ENCODE measurements at regions not wholly inside any gene's neighbourhood (a gene's known extent, or its start where the extent isn't known, plus 50 kb on each side); places are given as distances from the start of the nearest gene placed in this dataset.

DNA sequence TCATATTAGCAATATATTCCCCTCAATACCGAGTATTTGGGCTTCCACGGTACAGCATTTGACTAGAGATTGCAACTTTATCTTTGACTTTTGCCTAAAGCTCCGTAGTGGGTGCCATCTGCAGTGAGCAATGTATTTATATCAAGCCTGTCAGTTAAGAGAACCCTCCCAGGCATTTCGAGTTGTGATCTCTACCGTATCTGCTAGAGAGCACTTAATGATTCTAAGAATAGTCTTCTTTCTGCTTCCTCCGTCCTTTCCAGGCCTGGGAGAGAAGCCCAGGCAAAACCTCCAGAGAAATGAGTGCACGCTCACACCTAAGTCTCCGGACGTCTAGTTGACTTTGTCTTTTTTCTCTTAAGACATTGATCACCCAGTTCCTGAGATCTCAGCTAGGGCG lies 210.6 kb downstream of the KLF6 start:
- ChIA-PET CTCF (no interaction called here), POLR2A (ENCODE audit: low non-redundant PET) (no interaction called here)
- Histone ChIP-seq H3K4me1 (ENCODE audit: insufficient read depth, low read length, poor library complexity, severe bottlenecking) (peaks cover 3% of the 10 kb centered on the region), H3K27ac (ENCODE audit: low read depth, low read length, poor library complexity, severe bottlenecking) (no peak overlapping the region), H3K36me3 (ENCODE audit: insufficient read depth, low read length, poor library complexity, severe bottlenecking) (no peaks in the 10 kb centered on the region), H3K9me3 (ENCODE audit: low read depth, low read length, poor library complexity, severe bottlenecking) (no peaks in the 10 kb centered on the region), H3K4me3 (ENCODE audit: low read depth, low read length, poor library complexity, severe bottlenecking) (no peak overlapping the region), H3K27me3 (replicated peaks; ENCODE audit: insufficient read depth, low read depth, low read length, poor library complexity) (no peaks in the 10 kb centered on the region)
- DNase-seq (ENCODE audit: low spot score) = no peak
- intact Hi-C loops (cut with micrococcal nuclease; ENCODE audit: unreplicated experiment) = no loop called here
- BruUV-seq (replicated peaks) = no TSS peak
- TF ChIP-seq EZH2 (IDR thresholded peaks at IDR 0.05; ENCODE audit: borderline replicate concordance, low read depth, low read length, poor library complexity, severe bottlenecking) = no peak
- TF ChIP-seq, protein P1, sequence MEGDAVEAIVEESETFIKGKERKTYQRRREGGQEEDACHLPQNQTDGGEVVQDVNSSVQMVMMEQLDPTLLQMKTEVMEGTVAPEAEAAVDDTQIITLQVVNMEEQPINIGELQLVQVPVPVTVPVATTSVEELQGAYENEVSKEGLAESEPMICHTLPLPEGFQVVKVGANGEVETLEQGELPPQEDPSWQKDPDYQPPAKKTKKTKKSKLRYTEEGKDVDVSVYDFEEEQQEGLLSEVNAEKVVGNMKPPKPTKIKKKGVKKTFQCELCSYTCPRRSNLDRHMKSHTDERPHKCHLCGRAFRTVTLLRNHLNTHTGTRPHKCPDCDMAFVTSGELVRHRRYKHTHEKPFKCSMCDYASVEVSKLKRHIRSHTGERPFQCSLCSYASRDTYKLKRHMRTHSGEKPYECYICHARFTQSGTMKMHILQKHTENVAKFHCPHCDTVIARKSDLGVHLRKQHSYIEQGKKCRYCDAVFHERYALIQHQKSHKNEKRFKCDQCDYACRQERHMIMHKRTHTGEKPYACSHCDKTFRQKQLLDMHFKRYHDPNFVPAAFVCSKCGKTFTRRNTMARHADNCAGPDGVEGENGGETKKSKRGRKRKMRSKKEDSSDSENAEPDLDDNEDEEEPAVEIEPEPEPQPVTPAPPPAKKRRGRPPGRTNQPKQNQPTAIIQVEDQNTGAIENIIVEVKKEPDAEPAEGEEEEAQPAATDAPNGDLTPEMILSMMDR (conservative IDR thresholded peaks at IDR 0.05; ENCODE audit: low read depth, low read length) = no peak

DNA sequence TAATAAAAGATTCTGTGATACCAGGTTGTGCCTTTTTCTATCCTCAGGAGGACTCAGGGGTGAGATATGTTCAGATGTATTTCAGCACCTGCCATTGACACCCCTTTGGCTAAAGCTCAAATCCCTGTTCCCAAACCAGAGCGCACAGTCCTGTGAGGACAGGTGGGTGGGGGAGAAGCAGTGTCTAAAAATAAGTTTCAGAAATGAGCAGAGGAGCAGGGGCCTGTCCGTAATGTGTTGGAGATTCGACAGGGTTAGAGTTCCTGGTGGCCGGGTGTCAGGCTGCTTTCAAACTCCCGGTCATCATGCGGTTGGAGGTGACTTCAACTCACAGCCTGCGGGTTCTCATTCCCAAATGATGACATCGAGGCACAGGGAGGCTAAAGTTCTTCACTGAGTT lies 211.5 kb downstream of the KLF6 start:
- Histone ChIP-seq H3K27ac (ENCODE audit: low read depth, low read length, poor library complexity, severe bottlenecking) (no peak overlapping the region), H3K27me3 (replicated peaks; ENCODE audit: insufficient read depth, low read depth, low read length, poor library complexity) (no peaks in the 10 kb centered on the region), H3K9me3 (ENCODE audit: low read depth, low read length, poor library complexity, severe bottlenecking) (no peaks in the 10 kb centered on the region), H3K36me3 (ENCODE audit: insufficient read depth, low read length, poor library complexity, severe bottlenecking) (no peaks in the 10 kb centered on the region), H3K4me1 (ENCODE audit: insufficient read depth, low read length, poor library complexity, severe bottlenecking) (no peaks in the 10 kb centered on the region), H3K4me3 (ENCODE audit: low read depth, low read length, poor library complexity, severe bottlenecking) (no peak overlapping the region)
- DNase-seq (ENCODE audit: low spot score) = no peak
- CTCF ChIA-PET = no interaction called here
- TF ChIP-seq, protein P1 (conservative IDR thresholded peaks at IDR 0.05; ENCODE audit: low read depth, low read length) = no peak
- no peak for TF ChIP-seq EZH2 (IDR thresholded peaks at IDR 0.05; ENCODE audit: borderline replicate concordance, low read depth, low read length, poor library complexity, severe bottlenecking)
- POLR2A ChIA-PET (ENCODE audit: low non-redundant PET) = no interaction called here
- BruUV-seq (replicated peaks) = no TSS peak
- intact Hi-C loops (cut with micrococcal nuclease; ENCODE audit: unreplicated experiment) = no loop called here

DNA sequence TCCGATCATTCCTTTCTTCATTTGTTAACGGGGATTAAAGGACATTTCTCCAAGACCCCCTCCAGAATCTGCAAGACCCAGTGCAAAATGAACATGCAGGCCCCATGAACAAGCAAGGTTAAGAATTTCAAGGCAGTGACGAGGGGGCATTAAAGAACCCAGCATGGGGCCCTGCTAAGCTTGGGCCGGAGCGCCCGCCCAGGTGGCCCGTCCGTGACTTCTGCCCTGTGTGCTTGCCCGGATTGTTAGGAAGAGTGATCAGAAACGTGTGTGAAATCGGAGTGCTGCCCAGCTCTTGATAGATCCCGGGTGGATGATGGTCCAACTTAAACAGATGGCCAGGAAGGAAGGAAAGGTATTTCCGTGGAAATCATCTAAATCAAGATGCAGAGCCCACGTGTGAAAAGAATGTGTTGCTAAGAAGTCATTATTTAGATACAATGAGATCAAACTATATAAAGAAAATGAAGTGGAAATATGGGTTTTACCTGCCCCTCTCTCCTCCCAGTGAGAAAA lies 213.6 kb downstream of the KLF6 start:
- H3K9me3 ChIP-seq (ENCODE audit: low read depth, low read length, poor library complexity, severe bottlenecking) = no peaks in the 10 kb centered on the region
- POLR2A ChIA-PET (ENCODE audit: low non-redundant PET) = interaction anchor here (0.5 kb wide), 1 partner anchor 212 kb away, joined by 3 read pairs; no protein-coding TSS in a partner anchor
- intact Hi-C loops (cut with micrococcal nuclease; ENCODE audit: unreplicated experiment) = no loop called here
- CTCF ChIA-PET = no interaction called here
- no peak for TF ChIP-seq EZH2 (IDR thresholded peaks at IDR 0.05; ENCODE audit: borderline replicate concordance, low read depth, low read length, poor library complexity, severe bottlenecking)
- TF ChIP-seq, protein P1 (conservative IDR thresholded peaks at IDR 0.05; ENCODE audit: low read depth, low read length) = no peak
- no peak overlapping the region for H3K4me3 ChIP-seq (ENCODE audit: low read depth, low read length, poor library complexity, severe bottlenecking)
- H3K27ac ChIP-seq (ENCODE audit: low read depth, low read length, poor library complexity, severe bottlenecking) = no peak overlapping the region
- BruUV-seq (replicated peaks) = no TSS peak
- H3K27me3 ChIP-seq (replicated peaks; ENCODE audit: insufficient read depth, low read depth, low read length, poor library complexity) = no peaks in the 10 kb centered on the region
- DNase-seq (ENCODE audit: low spot score) = no peak
- H3K4me1 ChIP-seq (ENCODE audit: insufficient read depth, low read length, poor library complexity, severe bottlenecking) = no peaks in the 10 kb centered on the region
- no peaks in the 10 kb centered on the region for H3K36me3 ChIP-seq (ENCODE audit: insufficient read depth, low read length, poor library complexity, severe bottlenecking)

Data from A673 (cell line).